K562 (cell line): ENCODE measurements at regions not wholly inside any gene's neighbourhood (a gene's known extent, or its start where the extent isn't known, plus 50 kb on each side); places are given as distances from the start of the nearest gene placed in this dataset.

Experiments
- ATAC-seq: fragments of 200-7000 bp; cut with Tn5 transposase; 3 replicates; pipeline ENCODE4 v1.9.1; 2020; ENCODE audit warnings: moderate library complexity
- BruUV-seq: library from RNA; stranded (reverse); fragments of 400-500 nt; replicated peaks from 2 replicates; lab custom pipeline; 2021; lab: Mats Ljungman, UMichigan
- CTCF ChIA-PET: fragments of 300-600 bp; formaldehyde crosslinking; extraction: SDS; loops from one replicate; lab custom pipeline; 2021; ENCODE audit warnings: low intra/inter-chr PET ratio; lab: Yijun Ruan, JAX
- POLR2A ChIA-PET: fragments of 300-600, 350-650 bp; sonication (Branson Sonifier 250); formaldehyde crosslinking; extraction: SDS; loops from one replicate; lab custom pipeline; 2021; ENCODE audit warnings: antibody characterized with exemption, inconsistent platforms; lab: Yijun Ruan, JAX
- DNase-seq, 4 experiments: peaks; one replicate each; pipeline versions ENCODE4 v3.0.0 to v3.0.0-alpha.2; 2011 to 2018; ENCODE audit warnings: low spot score in 3 of 4, mixed read lengths in 3 of 4; ENCODE audit errors: extremely low read depth in 1 of 4
- FAIRE-seq: peaks from 2 replicates; lab custom pipeline; 2011; peaks lifted over from hg19 to GRCh38; lab: Jason Lieb, UNC
- H2AFZ ChIP-seq: 2 replicates; pipeline ENCODE4 v1.6.0; 2011; ENCODE audit warnings: low read depth, low read length, control low read depth, inconsistent platforms
- H3K27ac ChIP-seq: fragments of 200-600 bp; 3 replicates; pipeline ENCODE4 v1.8.0; 2011; ENCODE audit warnings: low read depth, mild to moderate bottlenecking, control low read depth, inconsistent platforms, low read length, moderate library complexity, mixed read lengths; ENCODE audit errors: extremely low read depth
- H3K27me3 ChIP-seq, 2 experiments: fragments of 300-600 bp in 1 of 2; 2 replicates in 1 of 2; 3 replicates in 1 of 2; pipeline versions ENCODE4 v1.6.0 to v1.8.0; 2011; ENCODE audit warnings: inconsistent platforms in 2 of 2, low read length in 2 of 2, mild to moderate bottlenecking in 1 of 2, mixed read lengths in 1 of 2, moderate library complexity in 1 of 2; ENCODE audit not compliant: control insufficient read depth in 2 of 2, insufficient read depth in 2 of 2
- H3K36me3 ChIP-seq: fragments of 300-600 bp; 3 replicates; pipeline ENCODE4 v1.8.0; 2011; ENCODE audit warnings: mild to moderate bottlenecking, low read length, inconsistent platforms; ENCODE audit not compliant: control insufficient read depth, insufficient read depth
- H3K4me1 ChIP-seq, 2 experiments: fragments of 200-600 bp in 1 of 2; replicated peaks in 1 of 2; 2 replicates in 1 of 2; 3 replicates in 1 of 2; pipeline versions ENCODE4 v1.5.1 to v1.8.0; 2011; ENCODE audit warnings: inconsistent platforms in 2 of 2, low read length in 2 of 2, mild to moderate bottlenecking in 1 of 2, mixed read lengths in 1 of 2, moderate library complexity in 1 of 2; ENCODE audit not compliant: control insufficient read depth in 2 of 2, insufficient read depth in 2 of 2
- H3K4me2 ChIP-seq: 2 replicates; pipeline ENCODE4 v1.6.1; 2011; ENCODE audit warnings: low read length, control low read depth, inconsistent platforms, mixed read lengths; ENCODE audit not compliant: insufficient read depth
- H3K4me3 ChIP-seq: fragments of 200-600 bp; sonication (generic), shearing (Covaris generic); 2 replicates; pipeline ENCODE4 v1.5.1; 2016; ENCODE audit warnings: control low read depth, inconsistent platforms
- H3K79me2 ChIP-seq: fragments of 200-600 bp; 3 replicates; pipeline ENCODE4 v1.8.0; 2011; ENCODE audit warnings: low read length, inconsistent platforms; ENCODE audit not compliant: control insufficient read depth, insufficient read depth
- H3K9ac ChIP-seq, 2 experiments: 2 replicates each; pipeline versions ENCODE4 v1.6.0 to v1.6.1; 2011; ENCODE audit warnings: low read depth in 2 of 2, low read length in 2 of 2, control low read depth in 1 of 2, inconsistent platforms in 1 of 2, mild to moderate bottlenecking in 1 of 2, mixed read lengths in 1 of 2; ENCODE audit not compliant: insufficient read depth in 1 of 2
- H3K9me1 ChIP-seq: one replicate; pipeline ENCODE4 v1.6.0; 2011; ENCODE audit warnings: inconsistent platforms, mild to moderate bottlenecking, low read length, moderate library complexity; ENCODE audit not compliant: control insufficient read depth, insufficient read depth
- H3K9me3 ChIP-seq: replicated peaks from 2 replicates; pipeline ENCODE4 v1.5.1; 2011; ENCODE audit warnings: low read depth, low read length, inconsistent platforms; ENCODE audit not compliant: control insufficient read depth, insufficient read depth
- H4K20me1 ChIP-seq: replicated peaks from 2 replicates; pipeline ENCODE4 v1.6.1; 2011; ENCODE audit warnings: low read length, inconsistent platforms, mixed read lengths; ENCODE audit not compliant: control insufficient read depth, insufficient read depth
- ARID1B ChIP-seq: fragments of 450-650 bp; IDR thresholded peaks from 2 replicates; pipeline ENCODE4 v1.6.1; 2016; ENCODE audit warnings: antibody characterized with exemption, mild to moderate bottlenecking, inconsistent platforms
- ATF3 ChIP-seq, 2 experiments: fragments of 450-650 bp in 1 of 2; sonication (generic) in 1 of 2; formaldehyde crosslinking in 1 of 2; IDR thresholded peaks in 1 of 2; conservative IDR thresholded peaks in 1 of 2; 2 replicates each; pipeline versions ENCODE4 v1.6.1 to v1.8.1; 2016 to 2023; ENCODE audit warnings: mild to moderate bottlenecking in 2 of 2, moderate library complexity in 2 of 2, inconsistent platforms in 1 of 2, missing genetic modification reagents in 1 of 2
- E4F1 ChIP-seq: fragments of 250-450 bp; sonication (Bioruptor Pico); IDR thresholded peaks from 2 replicates; pipeline ENCODE4 v1.5.0; 2021; ENCODE audit warnings: mild to moderate bottlenecking, borderline replicate concordance
- HINFP ChIP-seq: fragments of 450-650 bp; conservative IDR thresholded peaks from 2 replicates; pipeline ENCODE4 v1.6.1; 2016; ENCODE audit warnings: missing genetic modification characterization, low read depth, mild to moderate bottlenecking, control low read depth, missing compliant biosample characterization
- IRF1 ChIP-seq: sonication (generic); formaldehyde crosslinking; IDR thresholded peaks from 2 replicates; pipeline ENCODE4 v1.8.0; 2022; ENCODE audit warnings: missing genetic modification reagents, mild to moderate bottlenecking, borderline replicate concordance
- MEF2A ChIP-seq: IDR thresholded peaks from 2 replicates; pipeline ENCODE4 v1.6.1; 2011; ENCODE audit warnings: low read depth, mild to moderate bottlenecking, low read length, moderate library complexity; ENCODE audit not compliant: control insufficient read depth
- MXD1 ChIP-seq: fragments of 250-450 bp; sonication (Bioruptor Pico); IDR thresholded peaks from 2 replicates; pipeline ENCODE4 v1.8.0; 2021; ENCODE audit warnings: borderline replicate concordance, mild to moderate bottlenecking, moderate library complexity; ENCODE audit not compliant: poor library complexity, severe bottlenecking
- POLR2H ChIP-seq: IDR thresholded peaks from 2 replicates; pipeline ENCODE4 v1.6.1; 2016; ENCODE audit warnings: missing genetic modification characterization, low read depth, mild to moderate bottlenecking, control low read depth, missing compliant biosample characterization, moderate library complexity
- TCF7 ChIP-seq: sonication (generic); IDR thresholded peaks from 2 replicates; pipeline ENCODE4 v1.6.1; 2016; ENCODE audit warnings: antibody characterized with exemption, borderline replicate concordance
- U2AF2 ChIP-seq: fragments of 200-400 bp; formaldehyde crosslinking; optimal IDR thresholded peaks from 2 replicates; pipeline ENCODE3; 2017; ENCODE audit warnings: low read depth, mild to moderate bottlenecking, low read length
- ZFP36 ChIP-seq: fragments of 150-350 bp; IDR thresholded peaks from 2 replicates; pipeline ENCODE4 v1.6.1; 2018; ENCODE audit warnings: low read length, low read depth; ENCODE audit not compliant: partially characterized antibody
- ZFPM2 ChIP-seq: fragments of 250-450 bp; sonication (Bioruptor Pico); IDR thresholded peaks from 2 replicates; pipeline ENCODE4 v1.5.1; 2022; ENCODE audit warnings: mild to moderate bottlenecking
- ZNF445 ChIP-seq: fragments of 250-450 bp; sonication (Bioruptor Pico); IDR thresholded peaks from 2 replicates; pipeline ENCODE4 v1.4.0; 2020; ENCODE audit warnings: low read depth, mild to moderate bottlenecking, moderate library complexity
- ZNF511 ChIP-seq: sonication (generic); formaldehyde crosslinking; IDR thresholded peaks from 2 replicates; pipeline ENCODE4 v1.8.0; 2022; ENCODE audit warnings: mild to moderate bottlenecking, missing genetic modification reagents
- WGBS: fragments of 100-300 bp; shearing (Covaris generic); methylation state at CpG from one replicate; pipeline ENCODE4 v1.1.6; 2016; ENCODE audit warnings: low coverage, mixed read lengths; ENCODE audit not compliant: insufficient coverage; ENCODE audit errors: missing lambda C conversion rate; 5-methylcytosine and 5-hydroxymethylcytosine counted together
- in situ Hi-C: fragments of 300-500 bp; cut with MboI; formaldehyde crosslinking; loops from 4 replicates; pipeline ENCODE4 v1.15.0; 2018; ENCODE audit warnings: inconsistent platforms, mixed read lengths
- intact Hi-C: fragments of 100-400 bp; cut with micrococcal nuclease; formaldehyde crosslinking; loops from 2 replicates; pipeline ENCODE4 v1.14.2; 2022

- FAIRE-seq: no peak
- Histone ChIP-seq H3K36me3 (no peaks in the 10 kb centered on the region), H3K9me3 (no peaks in the 10 kb centered on the region), H3K9ac (no peak overlapping the region), H2AFZ (no peak overlapping the region), H3K9me1 (no peaks in the 10 kb centered on the region), H3K27ac (no peak overlapping the region), H3K79me2 (no peaks in the 10 kb centered on the region), H3K4me2 (no peak overlapping the region), H4K20me1 (no peaks in the 10 kb centered on the region), H3K4me3 (no peak overlapping the region), H3K27me3 (no peaks in the 10 kb centered on the region), H3K4me1 (no peaks in the 10 kb centered on the region)
- ATAC-seq: no peak
- ChIA-PET POLR2A (no interaction called here), CTCF (no interaction called here)
- intact Hi-C loops: no loop called here
- in situ Hi-C loops: no loop called here
- WGBS: 1% methylated on average over 7 of the region's 7 CpGs
- BruUV-seq: no TSS peak
- DNase-seq: no peak
- TF ChIP-seq ZFP36 (no peak), IRF1 (CRISPR knock-in tag) (no peak), ZNF445 (no peak), POLR2H (tag) (no peak), ZNF511 (CRISPR knock-in tag) (no peak), E4F1 (no peak), MEF2A (no peak), TCF7 (no peak), ARID1B (no peak), MXD1 (CRISPR knock-in tag) (no peak), U2AF2 (no peak), ZFPM2 (no peak), ATF3 (IDR thresholded peaks at IDR 0.05) (no peak), ATF3 (CRISPR knock-in tag; conservative IDR thresholded peaks at IDR 0.05) (no peak), HINFP (no peak)
These were observed 64.9 kb upstream of the MYO3A start for GRCh38 chr10:25869067-25869591.
